ENCODE measurements at regions not wholly inside any gene's neighbourhood (a gene's known extent, or its start where the extent isn't known, plus 50 kb on each side); places are given as distances from the start of the nearest gene placed in this dataset.

DNA sequence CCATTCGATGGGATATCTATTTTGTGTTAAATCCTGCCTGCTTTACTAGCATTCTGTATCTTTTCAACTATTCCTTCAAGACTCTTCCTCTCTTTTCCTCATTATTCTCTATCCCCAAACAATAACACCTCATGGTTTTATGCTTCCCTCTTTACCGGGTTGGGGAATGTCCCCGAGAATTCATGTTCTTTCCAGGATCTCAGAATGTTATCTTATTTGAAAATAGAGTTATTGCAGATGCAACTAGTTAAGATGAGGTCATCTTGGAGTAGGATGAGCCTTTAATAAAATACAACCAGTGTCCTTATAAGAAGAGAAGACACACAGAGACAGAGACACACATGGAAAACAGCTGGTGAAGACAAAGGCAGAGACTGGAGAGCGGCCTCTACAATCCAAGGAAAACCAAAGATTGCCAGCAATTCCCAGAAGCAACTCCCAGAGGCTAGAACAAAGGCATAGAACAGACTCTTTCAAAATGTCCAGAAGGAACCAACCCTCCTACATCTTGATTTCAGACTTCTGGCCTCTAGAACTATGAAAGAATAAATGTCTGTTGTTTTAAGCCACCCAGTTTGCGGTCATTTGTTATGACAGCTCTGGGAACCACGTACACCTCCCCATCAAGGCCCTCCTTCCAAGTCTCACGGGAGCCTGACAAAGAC, 126.8 kb upstream of the TNFAIP3 start:
- no peak for DNase-seq
- in situ Hi-C loops (cut with MboI; ENCODE audit: low pct_unique_long_range_greater_than_20kb, low sequenced_read_pairs), result no loop called here

DNA sequence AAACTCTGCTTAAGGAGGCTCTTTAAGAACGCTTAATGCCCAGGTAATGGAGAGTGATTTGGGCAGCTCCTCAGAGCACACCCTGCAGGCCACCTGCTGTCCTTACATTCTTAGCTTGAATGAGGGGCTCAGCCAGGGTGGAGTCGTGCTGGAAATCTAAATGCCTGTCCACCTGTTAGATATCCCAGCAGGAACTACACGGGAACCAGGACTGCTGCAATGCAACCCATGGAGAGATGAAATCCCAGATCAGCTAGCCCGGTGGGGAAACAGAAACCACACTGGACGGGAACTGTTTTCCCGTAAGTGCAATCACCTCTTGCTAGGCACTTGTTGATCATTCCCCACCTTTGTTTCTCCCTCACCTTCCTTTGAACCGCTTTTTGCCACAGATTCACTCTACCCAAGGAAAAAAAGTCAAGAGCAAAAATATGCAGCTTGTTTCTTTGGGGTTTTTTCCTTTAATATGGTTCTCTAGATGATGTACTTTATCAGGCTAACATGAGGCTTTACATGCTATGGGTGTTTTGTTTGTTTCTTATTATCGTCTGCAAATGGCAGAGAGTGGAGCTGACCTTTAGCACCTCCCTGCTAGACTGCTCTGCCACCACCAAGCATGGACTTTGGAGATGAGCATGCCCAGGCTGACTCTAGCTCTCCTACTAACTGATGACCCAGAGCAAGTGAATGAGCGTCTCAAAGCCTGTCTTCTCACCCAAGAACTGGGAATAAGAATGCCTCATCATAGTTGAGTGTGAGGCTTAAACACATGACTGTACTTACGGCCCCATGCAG, 125.9 kb upstream of the TNFAIP3 start:
- in situ Hi-C loops (cut with MboI; ENCODE audit: low pct_unique_long_range_greater_than_20kb, low sequenced_read_pairs), result no loop called here
- DNase-seq, result no peak

DNA sequence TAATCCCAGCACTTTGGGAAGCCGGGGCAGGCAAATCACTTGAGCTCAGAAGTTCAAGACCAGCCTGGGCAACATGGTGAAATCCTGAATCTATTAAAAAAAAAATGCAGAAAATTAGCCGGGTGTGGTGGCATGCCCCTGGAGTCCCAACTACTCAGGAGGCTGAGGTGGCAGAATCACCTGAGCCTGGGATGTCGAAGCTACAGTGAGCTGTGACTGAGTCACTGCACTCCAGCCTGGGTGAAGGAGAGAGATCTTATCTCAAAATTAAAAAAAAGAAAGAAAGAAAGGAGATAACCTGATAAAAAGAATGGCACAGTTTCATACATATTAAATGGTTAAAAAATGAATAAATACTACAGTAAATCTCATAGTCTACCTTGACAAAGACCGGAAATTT, 123.6 kb upstream of the TNFAIP3 start:
- in situ Hi-C loops (cut with MboI; ENCODE audit: low pct_unique_long_range_greater_than_20kb, low sequenced_read_pairs), result no loop called here
- no peak for DNase-seq

DNA sequence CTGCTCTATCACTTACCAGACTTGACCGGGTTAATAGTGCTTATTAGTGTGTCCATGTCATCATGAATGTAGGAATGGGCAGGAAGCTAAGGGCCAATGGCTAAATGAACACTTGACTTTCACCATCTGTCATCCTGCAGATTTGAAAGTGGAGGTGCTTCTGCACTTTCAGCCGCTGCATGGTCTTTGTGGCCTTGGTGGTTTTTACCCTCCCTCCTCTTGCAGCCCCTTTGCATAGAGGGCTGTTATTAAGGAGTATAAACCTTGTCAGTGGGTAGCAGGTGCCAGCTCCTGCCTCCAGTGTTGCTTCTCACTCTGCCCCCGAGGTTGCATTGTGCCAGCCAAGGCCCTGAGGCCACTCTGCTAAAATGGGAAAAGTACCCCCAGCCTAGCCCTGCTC, 122.2 kb upstream of the TNFAIP3 start:
- DNase-seq, result no peak
- in situ Hi-C loops (cut with MboI; ENCODE audit: low pct_unique_long_range_greater_than_20kb, low sequenced_read_pairs), result no loop called here

DNA sequence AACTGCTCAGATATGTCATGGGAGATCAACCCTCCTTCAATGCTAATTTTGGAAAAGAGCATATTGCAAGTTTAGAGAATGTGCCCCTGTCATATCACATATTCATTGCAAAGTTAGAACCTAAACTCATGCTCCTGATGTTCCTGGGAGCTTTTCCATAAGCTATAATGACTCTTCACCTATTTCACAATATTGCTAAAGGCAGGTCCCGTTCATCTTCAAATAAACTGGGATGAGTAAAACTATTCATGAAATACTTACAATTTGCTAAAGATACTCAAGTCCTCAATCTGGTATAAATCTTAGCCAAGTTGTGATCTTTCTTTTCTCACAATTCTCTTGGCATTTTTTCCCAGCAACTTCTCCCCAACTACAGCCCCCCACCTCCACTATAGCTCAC, 121.7 kb upstream of the TNFAIP3 start:
- in situ Hi-C loops (cut with MboI; ENCODE audit: low pct_unique_long_range_greater_than_20kb, low sequenced_read_pairs), result no loop called here
- DNase-seq, result no peak

DNA sequence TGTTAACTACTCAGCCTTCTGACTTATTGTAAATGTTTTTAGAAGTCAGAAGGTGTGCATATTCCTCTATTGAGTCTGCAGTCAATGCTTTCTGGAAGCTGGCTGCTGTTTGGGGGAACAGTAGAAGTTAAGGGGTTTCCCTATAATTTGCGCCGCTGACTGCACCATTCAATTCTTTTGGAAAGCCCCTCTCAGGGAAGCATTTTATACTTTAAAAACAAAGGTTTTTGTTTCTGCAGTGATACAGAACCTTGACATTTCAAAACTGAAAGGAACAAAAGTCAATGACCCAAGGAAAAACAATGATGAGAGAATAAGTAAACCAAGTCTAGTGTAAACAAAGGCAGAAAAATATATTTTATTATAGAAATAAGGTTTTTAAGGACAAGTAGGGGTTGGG, 120.8 kb upstream of the TNFAIP3 start:
- DNase-seq, result no peak
- in situ Hi-C loops (cut with MboI; ENCODE audit: low pct_unique_long_range_greater_than_20kb, low sequenced_read_pairs), result no loop called here

DNA sequence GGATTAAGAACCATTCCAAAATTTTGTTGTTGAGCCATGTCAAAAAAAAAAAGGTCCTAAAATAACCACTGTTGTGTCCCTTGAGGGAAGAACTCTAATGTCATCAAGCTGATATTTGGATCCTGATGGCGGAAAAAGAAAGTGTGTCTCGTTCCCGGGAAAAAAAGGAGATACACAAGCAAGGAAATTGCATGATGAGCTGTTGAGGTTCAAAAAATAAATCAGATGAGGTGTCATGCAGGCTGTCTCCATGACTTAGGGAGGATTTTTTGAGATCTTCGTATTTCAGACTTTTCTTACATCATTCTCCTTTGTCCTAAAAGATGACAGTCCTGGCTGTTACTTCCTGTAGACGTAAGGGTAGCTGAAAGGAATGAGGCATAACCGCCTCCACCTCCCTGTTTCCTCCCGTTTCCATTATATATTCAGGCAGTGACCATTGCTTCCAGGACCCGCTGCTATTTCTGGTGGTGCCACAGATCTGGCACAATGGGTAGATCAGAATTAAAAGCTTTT, 117.3 kb upstream of the TNFAIP3 start:
- in situ Hi-C loops (cut with MboI; ENCODE audit: low pct_unique_long_range_greater_than_20kb, low sequenced_read_pairs), result no loop called here
- DNase-seq, result no peak

DNA sequence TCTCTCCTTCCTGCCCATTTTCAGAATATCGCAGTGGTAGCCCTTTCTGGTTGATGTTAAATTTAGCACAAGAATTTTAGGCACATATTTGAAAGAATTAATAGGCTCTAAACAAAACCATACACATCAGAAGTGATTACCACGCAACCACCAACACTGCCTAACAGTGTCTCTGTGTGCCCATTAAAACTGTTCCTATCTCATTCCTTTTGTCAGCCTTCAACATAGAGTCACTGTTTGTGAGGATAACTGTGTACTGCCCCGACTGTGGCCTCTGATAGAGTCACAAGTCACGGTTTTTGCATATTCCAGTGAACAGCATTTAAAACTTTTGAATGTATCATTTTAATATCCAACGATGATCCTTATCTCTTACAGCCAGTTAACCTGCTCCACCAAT, 116.8 kb upstream of the TNFAIP3 start:
- no peak for DNase-seq
- in situ Hi-C loops (cut with MboI; ENCODE audit: low pct_unique_long_range_greater_than_20kb, low sequenced_read_pairs), result no loop called here

DNA sequence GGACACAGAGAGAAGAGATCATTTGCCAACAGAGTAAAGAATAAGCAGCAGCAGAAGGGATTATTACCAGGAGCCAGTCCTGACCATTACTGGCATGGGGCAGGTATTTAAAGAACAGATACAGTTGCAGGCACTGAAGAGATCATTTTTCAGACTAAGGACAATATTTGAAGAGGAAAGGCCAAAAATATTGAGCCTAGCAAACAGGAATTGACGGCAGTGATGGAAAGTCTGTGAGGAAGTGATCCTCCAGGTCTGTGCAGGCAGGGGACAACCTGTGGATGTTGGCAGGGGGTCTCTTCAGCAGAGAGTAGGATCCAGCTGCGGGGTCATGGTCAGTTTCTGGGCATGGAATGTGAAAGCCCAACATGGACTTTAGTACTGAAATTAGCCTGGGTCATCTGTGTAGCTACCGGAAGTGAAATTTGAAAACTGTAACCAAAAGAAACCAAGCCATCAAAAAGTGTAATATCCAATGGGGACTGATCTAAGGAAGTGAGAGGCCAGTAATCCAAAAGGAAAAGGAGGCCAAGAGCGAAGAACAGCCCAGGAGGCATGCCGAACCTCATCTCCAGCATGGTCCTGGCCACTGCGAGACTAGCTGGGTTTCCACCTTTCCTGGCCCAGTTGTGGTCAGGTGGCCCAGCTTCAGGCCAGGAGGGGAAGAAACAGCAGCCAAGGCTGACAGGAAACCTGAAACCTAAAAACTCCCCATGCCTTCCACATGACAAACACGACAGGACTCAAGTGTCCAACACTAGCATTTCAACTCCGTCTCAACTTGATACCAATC, 115.1 kb upstream of the TNFAIP3 start:
- no peak for DNase-seq
- in situ Hi-C loops (cut with MboI; ENCODE audit: low pct_unique_long_range_greater_than_20kb, low sequenced_read_pairs), result no loop called here

DNA sequence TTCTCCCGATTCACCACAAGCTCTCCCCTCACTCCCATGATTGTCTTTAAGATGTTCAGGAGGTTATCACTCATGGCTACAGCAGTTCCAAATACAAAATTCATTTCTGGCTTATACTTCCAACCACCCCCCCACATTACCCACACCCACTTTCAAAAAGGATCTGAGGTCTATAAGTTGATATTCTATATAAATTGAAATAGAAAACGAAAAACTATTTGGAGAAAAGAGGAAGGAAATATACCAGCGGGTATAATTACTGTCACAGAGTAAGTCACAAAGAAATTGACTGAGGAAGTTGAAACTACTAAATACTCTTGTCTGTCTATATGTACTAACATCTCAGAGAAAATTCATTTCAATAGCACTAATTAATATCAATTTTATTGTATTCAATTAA, 112.7 kb upstream of the TNFAIP3 start:
- peak; percentile 59 for DNase-seq
- in situ Hi-C loops (cut with MboI; ENCODE audit: low pct_unique_long_range_greater_than_20kb, low sequenced_read_pairs), result no loop called here

DNA sequence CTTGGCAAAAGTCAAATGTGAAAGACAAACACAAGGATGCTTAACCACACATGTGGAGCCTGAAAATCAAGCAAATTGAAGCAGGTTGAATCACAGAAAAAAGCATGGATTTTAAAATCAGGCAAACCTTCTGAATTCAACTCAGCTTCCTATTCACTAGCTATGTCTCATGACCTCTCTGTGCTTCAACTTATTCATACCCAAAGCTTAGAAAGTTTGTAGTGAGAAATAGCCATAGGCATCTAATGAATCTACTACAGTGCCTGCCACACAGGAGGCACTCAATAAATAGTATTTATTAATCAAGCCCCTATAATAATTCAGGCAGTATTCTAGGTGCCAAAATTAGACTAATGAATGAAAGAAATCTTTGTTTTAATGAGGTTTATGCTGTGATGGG, 112.2 kb upstream of the TNFAIP3 start:
- no peak for DNase-seq

DNA sequence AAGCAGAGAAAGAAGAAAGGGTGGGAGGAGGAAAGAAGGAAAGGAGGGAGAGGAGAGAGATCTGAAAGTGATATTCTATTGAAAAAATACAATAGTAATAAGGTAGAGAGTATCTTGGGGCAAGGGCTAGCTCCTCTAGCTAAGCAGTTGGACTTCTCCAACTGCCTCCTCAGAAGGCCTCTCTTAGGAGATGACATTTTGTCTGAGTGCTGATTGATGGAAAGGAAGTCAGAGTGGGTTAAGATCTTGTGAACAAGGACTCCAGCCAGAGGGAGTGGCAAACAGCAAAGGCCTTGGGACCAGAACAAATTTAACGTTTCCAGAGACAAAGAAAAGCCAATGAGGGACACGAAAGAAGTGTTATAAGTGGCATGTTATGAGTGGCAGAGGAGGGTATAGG, 111.8 kb upstream of the TNFAIP3 start:
- in situ Hi-C loops (cut with MboI; ENCODE audit: low pct_unique_long_range_greater_than_20kb, low sequenced_read_pairs), result no loop called here
- DNase-seq, result peak; percentile 10

More for the DNA sequence above, 112.2 kb upstream of the TNFAIP3 start:
- in situ Hi-C loops (cut with MboI; ENCODE audit: low pct_unique_long_range_greater_than_20kb, low sequenced_read_pairs), result no loop called here

DNA sequence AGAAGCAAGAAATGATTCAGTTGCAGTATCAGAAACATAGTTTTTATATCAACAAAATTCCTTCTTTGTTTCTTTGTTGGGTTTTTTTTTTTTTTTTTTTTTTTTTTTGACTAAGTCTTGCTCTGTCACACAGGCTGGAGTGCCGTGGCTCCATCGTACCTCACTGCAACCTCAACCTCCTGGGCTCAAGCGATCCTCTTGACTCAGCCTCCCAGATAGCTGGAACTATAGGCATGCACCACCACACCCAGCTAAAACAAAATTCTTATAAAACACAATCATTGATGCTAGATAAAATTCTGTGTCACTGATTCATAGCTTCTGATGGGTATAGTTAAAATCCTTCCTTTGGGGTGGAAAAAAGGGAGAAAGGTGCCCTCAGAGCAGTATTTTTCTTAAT, 110.3 kb upstream of the TNFAIP3 start:
- DNase-seq, result no peak
- in situ Hi-C loops (cut with MboI; ENCODE audit: low pct_unique_long_range_greater_than_20kb, low sequenced_read_pairs), result no loop called here

DNA sequence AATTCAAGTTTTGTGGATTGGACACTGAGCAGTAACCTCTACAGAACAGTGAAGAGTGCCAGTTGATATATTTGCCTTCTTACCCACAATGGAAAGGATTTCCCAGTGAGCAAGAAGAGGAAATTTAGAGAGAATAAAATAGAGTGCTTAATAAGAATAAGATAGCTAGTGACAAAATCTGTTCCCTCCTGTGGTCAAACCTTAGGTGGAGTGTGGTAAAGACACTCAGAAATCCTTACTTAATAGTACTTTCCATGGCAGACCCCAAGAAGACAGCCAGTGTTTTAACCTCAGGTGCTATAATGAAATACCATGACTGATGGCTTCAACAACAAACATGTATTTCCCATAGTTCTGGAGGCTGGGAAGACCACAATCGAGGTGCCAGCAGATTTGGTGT, 108.4 kb upstream of the TNFAIP3 start:
- in situ Hi-C loops (cut with MboI; ENCODE audit: low pct_unique_long_range_greater_than_20kb, low sequenced_read_pairs), result no loop called here
- DNase-seq, result no peak

DNA sequence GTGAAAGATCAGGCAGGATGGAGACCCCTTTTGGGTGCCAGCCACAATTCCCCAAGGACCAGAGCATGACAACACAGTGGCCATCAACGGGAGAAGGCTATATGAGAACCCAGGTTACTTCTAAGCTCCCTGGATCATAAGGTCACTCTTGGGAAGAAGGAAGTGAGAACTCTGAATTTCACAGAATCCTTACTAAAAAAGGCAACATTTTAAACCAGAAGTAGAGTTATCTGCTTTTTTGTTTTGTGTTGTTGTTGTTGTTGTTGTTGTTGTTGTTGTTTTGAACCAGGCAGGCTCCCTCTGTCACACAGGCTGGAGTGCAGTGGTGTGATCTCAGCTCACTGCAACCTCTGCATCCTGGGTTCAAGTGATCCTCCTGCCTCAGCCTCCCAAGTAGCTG, 107.4 kb upstream of the TNFAIP3 start:
- in situ Hi-C loops (cut with MboI; ENCODE audit: low pct_unique_long_range_greater_than_20kb, low sequenced_read_pairs), result no loop called here
- no peak for DNase-seq

DNA sequence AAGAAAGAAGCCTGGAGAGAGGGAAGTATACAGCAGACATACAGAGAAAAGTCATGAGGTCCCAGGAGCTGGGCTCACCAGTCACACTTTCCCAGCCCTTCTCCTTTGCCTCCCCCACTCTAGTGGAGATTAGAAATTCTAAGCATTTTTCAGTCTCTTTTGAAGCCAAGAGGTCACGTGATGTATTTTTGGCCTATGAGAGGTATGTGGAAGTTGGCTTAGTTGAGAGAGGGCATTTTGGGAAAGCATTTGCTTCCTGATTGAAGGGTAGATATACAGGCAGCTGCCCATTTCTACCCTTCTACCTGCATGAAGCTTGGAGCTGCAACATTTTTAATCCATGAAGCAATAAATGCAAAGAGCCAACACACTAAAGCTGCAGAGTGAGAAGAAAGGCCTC, 106.0 kb upstream of the TNFAIP3 start:
- no peak for DNase-seq
- in situ Hi-C loops (cut with MboI; ENCODE audit: low pct_unique_long_range_greater_than_20kb, low sequenced_read_pairs), result no loop called here

DNA sequence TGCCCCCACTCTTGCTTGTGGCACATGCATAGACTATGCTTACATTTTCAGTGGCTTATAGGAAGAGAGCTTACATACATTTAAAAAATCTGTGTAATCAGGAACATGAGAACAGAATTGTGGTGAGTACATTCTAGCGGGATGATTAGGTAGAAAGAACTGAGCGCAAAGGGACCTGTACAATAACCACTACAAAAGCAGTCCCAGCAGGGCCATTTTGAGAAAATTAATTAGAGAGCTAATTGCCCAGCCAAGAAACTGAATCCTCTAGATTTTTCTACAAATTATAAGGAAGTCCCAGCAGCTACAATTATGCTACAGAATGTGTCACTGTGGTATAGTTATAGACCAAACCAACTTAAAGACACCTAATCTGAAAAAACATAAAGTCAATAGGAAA, 105.6 kb upstream of the TNFAIP3 start:
- DNase-seq, result no peak
- in situ Hi-C loops (cut with MboI; ENCODE audit: low pct_unique_long_range_greater_than_20kb, low sequenced_read_pairs), result no loop called here

DNA sequence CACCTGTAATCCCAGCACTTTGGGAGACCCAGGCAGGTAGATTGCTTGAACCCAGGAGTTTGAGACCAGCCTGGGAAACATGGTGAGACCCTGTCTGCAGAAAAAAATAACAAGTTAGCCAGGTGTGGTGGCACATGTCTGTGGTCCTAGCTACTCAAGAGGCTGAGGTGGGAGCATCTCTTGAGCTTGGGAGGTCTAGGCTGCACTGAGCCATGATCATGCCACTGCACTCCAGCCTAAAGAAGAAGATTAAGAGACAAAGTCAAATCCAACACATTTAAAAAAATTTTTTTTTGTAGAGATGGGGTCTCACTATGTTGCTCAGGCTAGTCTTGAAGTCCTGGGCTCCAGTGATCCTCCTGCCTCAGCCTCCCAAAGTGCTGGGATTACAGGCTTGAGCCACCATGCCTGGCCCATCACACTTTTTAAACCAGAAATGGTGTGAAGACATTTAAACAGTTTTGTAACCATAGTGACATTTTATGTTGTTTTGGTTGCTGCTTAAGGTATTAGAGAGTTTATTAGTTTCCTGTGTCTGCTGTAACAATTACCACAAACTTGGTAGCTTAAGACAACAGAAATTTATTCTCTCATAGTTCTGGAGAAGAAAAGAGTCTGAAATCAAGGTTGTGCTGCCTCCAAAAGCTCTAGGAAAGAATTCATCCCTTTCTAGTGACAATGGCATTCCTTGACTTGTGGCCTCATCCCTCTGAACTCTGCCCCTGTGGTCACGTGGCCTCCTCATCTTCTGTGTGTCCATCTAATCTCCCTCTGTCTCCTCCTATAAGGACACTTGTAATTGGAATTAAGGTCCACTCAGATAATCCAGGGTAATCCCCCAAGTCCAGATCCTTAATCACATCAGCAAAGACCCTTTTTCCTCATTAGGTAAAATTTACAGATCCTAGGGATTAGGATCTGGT, 104.6 kb upstream of the TNFAIP3 start:
- in situ Hi-C loops (cut with MboI; ENCODE audit: low pct_unique_long_range_greater_than_20kb, low sequenced_read_pairs), result no loop called here
- no peak for DNase-seq

DNA sequence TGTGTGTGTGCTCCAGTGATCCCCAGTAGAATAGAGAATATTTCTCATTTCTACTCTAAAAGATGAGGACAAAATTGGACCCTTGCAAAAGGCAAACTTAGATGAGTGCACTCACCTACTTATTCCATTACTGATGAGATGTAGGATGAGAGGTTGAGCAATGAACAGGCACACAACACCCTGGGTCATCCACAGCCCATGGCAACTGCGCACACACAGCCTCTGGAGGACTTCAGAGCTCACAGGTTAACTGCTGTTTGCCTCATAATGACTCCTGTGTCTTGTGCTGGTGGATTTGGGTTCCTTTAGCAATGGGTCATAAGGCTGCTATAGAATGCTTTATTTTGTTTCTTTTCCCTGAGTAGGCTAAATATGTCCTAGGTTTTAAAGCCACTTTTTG, 103.6 kb upstream of the TNFAIP3 start:
- no peak for DNase-seq
- in situ Hi-C loops (cut with MboI; ENCODE audit: low pct_unique_long_range_greater_than_20kb, low sequenced_read_pairs), result no loop called here

Measured in KBM-7 (cell line).